Stimulated activated naive CD4-positive, alpha-beta T cell (primary cell): ENCODE measurements at regions not wholly inside any gene's neighbourhood (a gene's known extent, or its start where the extent isn't known, plus 50 kb on each side); places are given as distances from the start of the nearest gene placed in this dataset.

Experiments used
- DNase-seq, 6 experiments: peaks; one replicate each; lab custom pipeline; 2025; lab: John Stamatoyannopoulos, UW

- no peak for DNase-seq
Measured at GRCh38 chr3:99317201-99317600, 321.2 kb upstream of the COL8A1 start.

- DNase-seq: no peak
Measured at GRCh38 chr3:99315896-99316295, 322.5 kb upstream of the COL8A1 start.

GRCh38 chr3:99313485-99313884, 324.9 kb upstream of the COL8A1 start:
- no peak for DNase-seq

GRCh38 chr3:99298661-99299060, 339.7 kb upstream of the COL8A1 start:
- DNase-seq: no peak

- DNase-seq: no peak
Measured at GRCh38 chr3:99295836-99296235, 342.6 kb upstream of the COL8A1 start.

- peak in 1 of 6 experiments; percentile 1 for DNase-seq
Measured at GRCh38 chr3:99294092-99294491, 344.3 kb upstream of the COL8A1 start.

GRCh38 chr3:99287876-99288275, 350.5 kb upstream of the COL8A1 start:
- no peak for DNase-seq

GRCh38 chr3:99286266-99286845, 352.0 kb upstream of the COL8A1 start:
- no peak for DNase-seq

- no peak for DNase-seq
Measured at GRCh38 chr3:99269606-99270351, 368.3 kb upstream of the DCBLD2 start.

GRCh38 chr3:99256788-99257187, 355.3 kb upstream of the DCBLD2 start:
- DNase-seq: no peak

GRCh38 chr3:99253963-99254355, 352.5 kb upstream of the DCBLD2 start:
- DNase-seq: no peak

GRCh38 chr3:99250821-99251355, 349.4 kb upstream of the DCBLD2 start:
- DNase-seq: no peak

- no peak for DNase-seq
Measured at GRCh38 chr3:99250272-99250671, 348.8 kb upstream of the DCBLD2 start.

- no peak for DNase-seq
Measured at GRCh38 chr3:99249627-99250026, 348.1 kb upstream of the DCBLD2 start.

- DNase-seq: no peak
Measured at GRCh38 chr3:99248913-99249312, 347.4 kb upstream of the DCBLD2 start.

- no peak for DNase-seq
Measured at GRCh38 chr3:99248130-99248529, 346.6 kb upstream of the DCBLD2 start.

- DNase-seq: no peak
Measured at GRCh38 chr3:99246010-99246654, 344.6 kb upstream of the DCBLD2 start.

- DNase-seq: no peak
Measured at GRCh38 chr3:99242271-99242670, 340.8 kb upstream of the DCBLD2 start.

- DNase-seq: no peak
Measured at GRCh38 chr3:99240700-99241099, 339.2 kb upstream of the DCBLD2 start.

GRCh38 chr3:99236576-99236975, 335.1 kb upstream of the DCBLD2 start:
- no peak for DNase-seq

GRCh38 chr3:99232696-99233095, 331.2 kb upstream of the DCBLD2 start:
- no peak for DNase-seq

GRCh38 chr3:99218468-99218867, 317.0 kb upstream of the DCBLD2 start:
- no peak for DNase-seq

- DNase-seq: no peak
Measured at GRCh38 chr3:99212969-99213368, 311.5 kb upstream of the DCBLD2 start.
